ENCODE measurements at regions not wholly inside any gene's neighbourhood (a gene's known extent, or its start where the extent isn't known, plus 50 kb on each side); places are given as distances from the start of the nearest gene placed in this dataset.

GRCh38 chr20:48282591-48283228, 497.4 kb upstream of the SULF2 start:
- 79 to 85% methylated on average over 4 of the region's 4 CpGs for WGBS, 2 donors
- H3K27ac ChIP-seq, result no peak overlapping the region
- peak in 3 of 4 donors; percentile 37 to 59 (median 51) for ATAC-seq
- DNase-seq, result no peak
- intact Hi-C loops (cut with DNase I), result no loop called here
- no peak overlapping the region for H3K4me3 ChIP-seq
- H3K27me3 ChIP-seq, result no peaks in the 10 kb centered on the region
- FAIRE-seq, result no peak
- H3K36me3 ChIP-seq, result no peaks in the 10 kb centered on the region
- TF ChIP-seq CTCF (IDR thresholded peaks at IDR 0.05), result no peak
- H3K4me1 ChIP-seq, result peaks cover 20 to 27% (median 21%) of the 10 kb centered on the region in 3 donors
- no peaks in the 10 kb centered on the region for H3K9me3 ChIP-seq

- H3K9me3 ChIP-seq, result no peaks in the 10 kb centered on the region
- H3K36me3 ChIP-seq, result no peaks in the 10 kb centered on the region
- H3K27ac ChIP-seq, result no peak overlapping the region
- peaks cover 12 to 19% (median 13%) of the 10 kb centered on the region in 3 donors for H3K4me1 ChIP-seq
- 90 to 91% methylated on average over 4 of the region's 4 CpGs for WGBS, 2 donors
- H3K27me3 ChIP-seq, result no peaks in the 10 kb centered on the region
- DNase-seq, result no peak
- ATAC-seq, result no peak
- no peak overlapping the region for H3K4me3 ChIP-seq
- intact Hi-C loops (cut with DNase I), result no loop called here
- FAIRE-seq, result no peak
- TF ChIP-seq CTCF (IDR thresholded peaks at IDR 0.05), result no peak
Observed at GRCh38 chr20:48281501-48281900, 496.2 kb upstream of the SULF2 start.

- Histone ChIP-seq H3K36me3 (no peaks in the 10 kb centered on the region), H3K27me3 (no peaks in the 10 kb centered on the region), H3K9me3 (no peaks in the 10 kb centered on the region), H3K4me3 (no peak overlapping the region), H3K27ac (peak overlapping the region in 1 of 4 donors; percentile 3), H3K4me1 (peaks cover 0 to 6% (median 2%) of the 10 kb centered on the region in 3 donors)
- no peak for ATAC-seq
- no peak for FAIRE-seq
- DNase-seq, result no peak
- TF ChIP-seq CTCF (IDR thresholded peaks at IDR 0.05), result no peak
- 28 to 38% methylated on average over 2 of the region's 2 CpGs for WGBS, 2 donors
- intact Hi-C loops (cut with DNase I), result no loop called here
Observed at GRCh38 chr20:48278961-48279481, 493.7 kb upstream of the SULF2 start.

GRCh38 chr20:48277266-48277665, 492.0 kb upstream of the SULF2 start:
- Histone ChIP-seq H3K27me3 (no peaks in the 10 kb centered on the region), H3K9me3 (no peaks in the 10 kb centered on the region), H3K4me3 (no peak overlapping the region), H3K36me3 (no peaks in the 10 kb centered on the region), H3K4me1 (peaks cover 0 to 4% (median 0%) of the 10 kb centered on the region in 3 donors), H3K27ac (no peak overlapping the region)
- no peak for DNase-seq
- intact Hi-C loops (cut with DNase I), result no loop called here
- no peak for ATAC-seq
- no peak for TF ChIP-seq CTCF (IDR thresholded peaks at IDR 0.05)
- WGBS, 2 donors, result 69 to 77% methylated on average over 2 of the region's 2 CpGs
- no peak for FAIRE-seq

- DNase-seq (no peak), ATAC-seq (no peak), FAIRE-seq (no peak)
- no peak for TF ChIP-seq CTCF (IDR thresholded peaks at IDR 0.05)
- H3K4me1 ChIP-seq, result no peaks in the 10 kb centered on the region
- no peaks in the 10 kb centered on the region for H3K36me3 ChIP-seq
- no peaks in the 10 kb centered on the region for H3K9me3 ChIP-seq
- H3K27ac ChIP-seq, result no peak overlapping the region
- no peaks in the 10 kb centered on the region for H3K27me3 ChIP-seq
- 70 to 81% methylated on average over 3 of the region's 3 CpGs for WGBS, 2 donors
- intact Hi-C loops (cut with DNase I), result no loop called here
- no peak overlapping the region for H3K4me3 ChIP-seq
Observed at GRCh38 chr20:48276021-48276342, 490.7 kb upstream of the SULF2 start.
